Eye (tissue), 1 donor: ENCODE measurements at regions not wholly inside any gene's neighbourhood (a gene's known extent, or its start where the extent isn't known, plus 50 kb on each side); places are given as distances from the start of the nearest gene placed in this dataset.

Source experiments
- DNase-seq: peaks from one replicate; pipeline ENCODE4 v3.0.0-alpha.2; 2015

GRCh38 chr3:74691946-74692345 lies 77.5 kb upstream of the CNTN3 start:
- no peak for DNase-seq

GRCh38 chr3:74673326-74673725 lies 58.9 kb upstream of the CNTN3 start:
- DNase-seq = no peak

GRCh38 chr3:74664606-74665005 lies 50.1 kb upstream of the CNTN3 start:
- DNase-seq = no peak
